Tibial artery (tissue), 4 donors: ENCODE measurements at regions not wholly inside any gene's neighbourhood (a gene's known extent, or its start where the extent isn't known, plus 50 kb on each side); places are given as distances from the start of the nearest gene placed in this dataset.

Experiments
- DNase-seq, 2 donors: peaks; one replicate each; pipeline ENCODE4 v3.0.0-alpha.2; 2019
- H3K27ac ChIP-seq, 2 donors: fragments of 200-600 bp; sonication (generic) in 1 of 2; 1 replicate in 1 of 2; 2 replicates in 1 of 2; pipeline ENCODE4 v1.5.1; 2018 to 2019; ENCODE audit warnings: mild to moderate bottlenecking in 1 of 2
- H3K27me3 ChIP-seq, 2 donors: fragments of 200-600 bp; sonication (generic) in 1 of 2; one replicate each; pipeline versions ENCODE4 v1.5.1 to v1.6.0; 2016 to 2019
- H3K36me3 ChIP-seq, 3 donors: fragments of 200-600 bp; sonication (generic) in 2 of 3; one replicate each; pipeline ENCODE4 v1.5.1; 2016 to 2019; ENCODE audit warnings: mild to moderate bottlenecking in 2 of 3
- H3K4me1 ChIP-seq, 4 donors: fragments of 200-600 bp; sonication (generic) in 2 of 4; 1 replicate in 3 of 4; 2 replicates in 1 of 4; pipeline ENCODE4 v1.5.1; 2016 to 2019
- H3K4me3 ChIP-seq, 2 donors: fragments of 200-600 bp; sonication (generic) in 1 of 2; 1 replicate in 1 of 2; 2 replicates in 1 of 2; pipeline ENCODE4 v1.5.1; 2018 to 2019; ENCODE audit warnings: mild to moderate bottlenecking in 2 of 2
- H3K9me3 ChIP-seq, 3 donors: fragments of 200-600 bp; sonication (generic) in 1 of 3; one replicate each; pipeline ENCODE4 v1.5.1; 2016 to 2019
- CTCF ChIP-seq, 2 experiments: fragments of 200-600 bp in 1 of 2; fragments of 450-650 bp in 1 of 2; IDR thresholded peaks; one replicate each; pipeline ENCODE4 v1.5.1; 2017 to 2019; ENCODE audit warnings: antibody characterized with exemption in 2 of 2, mild to moderate bottlenecking in 1 of 2, moderate library complexity in 1 of 2
- intact Hi-C: fragments of 100-400 bp; cut with DNase I; formaldehyde crosslinking; loops from one replicate; pipeline ENCODE4 v1.15.0; 2023; ENCODE audit warnings: low total_unique reads

DNA sequence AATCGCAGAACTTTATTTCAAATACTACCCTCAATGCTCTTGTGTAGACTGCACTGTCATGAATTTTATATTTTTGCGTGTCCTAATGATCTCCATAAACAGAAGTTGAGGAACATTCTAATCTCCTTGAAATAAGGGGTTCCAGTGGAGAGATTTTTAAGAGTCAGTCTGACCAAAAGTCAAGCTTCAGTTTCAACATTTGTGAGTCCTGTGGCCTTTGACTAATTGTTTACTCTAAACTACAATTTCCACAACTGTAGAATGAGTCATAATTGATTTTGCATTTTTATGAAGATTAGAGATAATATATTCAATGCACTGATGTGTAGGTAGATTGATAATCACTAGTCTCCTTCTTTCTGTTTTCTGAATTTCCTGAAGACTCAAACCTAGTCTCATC is 720.3 kb upstream of the ID2 start:
- DNase-seq: no peak
- TF ChIP-seq CTCF (IDR thresholded peaks at IDR 0.05): no peak
- intact Hi-C loops: no loop called here
- no peaks in the 10 kb centered on the region for H3K36me3 ChIP-seq
- H3K27me3 ChIP-seq: no peaks in the 10 kb centered on the region
- H3K9me3 ChIP-seq: no peaks in the 10 kb centered on the region
- H3K4me1 ChIP-seq: no peaks in the 10 kb centered on the region
- no peak overlapping the region for H3K27ac ChIP-seq
- H3K4me3 ChIP-seq: no peak overlapping the region

DNA sequence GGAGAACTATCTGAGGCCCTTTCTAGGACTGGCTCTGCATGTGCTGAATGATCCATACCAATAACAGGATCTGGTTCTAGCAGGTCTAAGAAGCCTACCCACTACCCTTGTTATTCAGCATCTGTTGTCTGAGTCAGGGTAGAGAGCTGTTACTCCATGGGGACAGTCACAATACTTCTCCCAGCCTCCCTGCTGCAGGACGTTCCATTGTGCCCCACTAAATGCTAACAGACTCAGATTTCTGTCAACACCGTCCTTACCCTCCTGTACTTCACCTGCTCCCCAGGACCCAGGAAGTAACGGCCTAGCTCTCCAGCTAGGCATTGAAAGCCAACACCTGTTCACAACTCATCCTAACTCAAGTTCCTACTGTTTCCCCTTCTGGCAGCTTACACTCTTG is 719.7 kb upstream of the ID2 start:
- no peaks in the 10 kb centered on the region for H3K4me1 ChIP-seq
- DNase-seq: no peak
- no peak overlapping the region for H3K27ac ChIP-seq
- no peak for TF ChIP-seq CTCF (IDR thresholded peaks at IDR 0.05)
- no peaks in the 10 kb centered on the region for H3K9me3 ChIP-seq
- no peak overlapping the region for H3K4me3 ChIP-seq
- H3K27me3 ChIP-seq: no peaks in the 10 kb centered on the region
- H3K36me3 ChIP-seq: no peaks in the 10 kb centered on the region
- intact Hi-C loops: no loop called here

DNA sequence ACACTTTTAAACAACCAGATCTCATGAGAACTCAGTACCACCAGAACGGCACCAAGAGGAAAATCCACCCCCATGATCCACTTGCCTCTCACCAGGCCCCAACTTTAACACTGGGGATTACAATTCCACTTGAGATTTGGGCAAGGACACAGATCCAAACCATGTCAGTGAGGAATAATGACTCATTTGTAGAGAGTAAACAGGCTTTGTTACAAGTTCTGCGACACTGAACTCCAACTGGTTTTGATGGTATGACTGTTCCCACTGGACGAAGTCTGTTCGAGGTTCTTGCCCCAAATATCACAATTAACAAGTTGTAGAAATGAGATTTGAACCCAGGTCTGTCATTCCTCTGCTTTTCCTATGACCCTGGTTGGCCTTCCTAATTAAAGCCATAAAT is 718.1 kb upstream of the ID2 start:
- no peaks in the 10 kb centered on the region for H3K36me3 ChIP-seq
- intact Hi-C loops: no loop called here

GRCh38 chr2:7966032-7966431 is 715.8 kb upstream of the ID2 start:
- Histone ChIP-seq H3K27me3 (no peaks in the 10 kb centered on the region), H3K27ac (no peak overlapping the region), H3K9me3 (no peaks in the 10 kb centered on the region), H3K36me3 (no peaks in the 10 kb centered on the region), H3K4me3 (no peak overlapping the region), H3K4me1 (no peaks in the 10 kb centered on the region)
- no peak for DNase-seq
- intact Hi-C loops: no loop called here
- TF ChIP-seq CTCF (IDR thresholded peaks at IDR 0.05): no peak

More for the DNA sequence above, 718.1 kb upstream of the ID2 start:
- Histone ChIP-seq H3K27ac (no peak overlapping the region), H3K4me3 (no peak overlapping the region), H3K27me3 (no peaks in the 10 kb centered on the region), H3K9me3 (no peaks in the 10 kb centered on the region), H3K4me1 (no peaks in the 10 kb centered on the region)
- TF ChIP-seq CTCF (IDR thresholded peaks at IDR 0.05): no peak
- no peak for DNase-seq

DNA sequence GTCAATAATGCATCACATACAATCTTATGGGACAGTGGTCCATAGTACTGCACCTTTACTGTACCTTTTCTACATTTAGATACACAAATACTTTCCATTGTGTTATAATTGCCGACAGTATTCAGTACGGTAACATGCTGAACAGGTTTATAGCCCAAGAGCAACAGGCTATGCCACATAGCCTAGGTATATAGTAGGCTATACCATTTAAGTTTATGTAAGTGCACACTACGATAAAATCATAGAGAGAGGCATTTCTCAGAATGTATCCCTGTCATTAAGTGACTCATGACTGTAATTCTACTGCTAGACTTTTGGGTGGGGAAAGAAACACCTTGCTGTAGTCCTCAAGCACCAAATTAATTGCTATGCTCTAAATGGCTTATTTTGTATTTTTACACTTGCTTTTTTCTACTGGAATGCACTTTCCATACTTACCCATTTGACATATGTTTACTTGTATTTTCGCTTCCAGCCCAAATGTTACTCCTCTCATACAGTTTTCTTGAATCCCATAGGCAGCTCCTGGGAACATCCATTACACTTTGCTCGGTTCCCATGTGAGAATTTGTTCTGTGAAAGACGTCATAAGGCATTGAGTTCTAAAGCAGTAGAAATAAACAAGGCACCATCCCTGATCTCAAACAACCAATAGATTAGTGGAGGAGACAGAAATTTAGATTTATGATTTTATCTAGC is 714.0 kb upstream of the ID2 start:
- no peak overlapping the region for H3K4me3 ChIP-seq
- no peaks in the 10 kb centered on the region for H3K4me1 ChIP-seq
- no peak for TF ChIP-seq CTCF (IDR thresholded peaks at IDR 0.05)
- no peaks in the 10 kb centered on the region for H3K36me3 ChIP-seq
- no peaks in the 10 kb centered on the region for H3K9me3 ChIP-seq
- no peak overlapping the region for H3K27ac ChIP-seq
- H3K27me3 ChIP-seq: no peaks in the 10 kb centered on the region
- DNase-seq: no peak
- intact Hi-C loops: no loop called here
